ENCODE measurements at regions not wholly inside any gene's neighbourhood (a gene's known extent, or its start where the extent isn't known, plus 50 kb on each side); places are given as distances from the start of the nearest gene placed in this dataset.

GRCh38 chr11:21912285-21912684 lies 280.6 kb upstream of the ANO5 start:
- intact Hi-C loops (cut with DNase I) = loop anchor here in 1 of 10 donors (10.0 kb wide), 1 partner anchor 63 kb away; no protein-coding TSS in a partner anchor
- Histone ChIP-seq H3K4me1 (peaks cover 0 to 15% (median 0%) of the 10 kb centered on the region in 9 donors), H3K27me3 (no peaks in the 10 kb centered on the region), H3K27ac (no peak overlapping the region), H3K36me3 (no peaks in the 10 kb centered on the region), H3K4me3 (no peak overlapping the region), H3K9me3 (peaks cover 0 to 16% (median 0%) of the 10 kb centered on the region in 11 donors)
- WGBS, 2 donors = 92 to 94% methylated on average over 1 of the region's 1 CpG
- no peak for TF ChIP-seq CTCF (IDR thresholded peaks at IDR 0.05)
- DNase-seq (no peak), ATAC-seq (peak in 1 of 8 donors; percentile 29)

- Histone ChIP-seq H3K4me3 (no peak overlapping the region), H3K27ac (no peak overlapping the region), H3K27me3 (no peaks in the 10 kb centered on the region), H3K9me3 (peaks cover 0 to 3% (median 0%) of the 10 kb centered on the region in 11 donors), H3K4me1 (no peaks in the 10 kb centered on the region), H3K36me3 (no peaks in the 10 kb centered on the region)
- WGBS, 2 donors = 75 to 83% methylated on average over 1 of the region's 1 CpG
- no peak for TF ChIP-seq CTCF (IDR thresholded peaks at IDR 0.05)
- no peak for DNase-seq
- no peak for ATAC-seq
- intact Hi-C loops (cut with DNase I) = no loop called here
Observed at GRCh38 chr11:21921151-21921550, 271.7 kb upstream of the ANO5 start.

GRCh38 chr11:21924262-21924661 lies 268.6 kb upstream of the ANO5 start:
- 40 to 47% methylated on average over 1 of the region's 1 CpG for WGBS, 2 donors
- Histone ChIP-seq H3K27me3 (no peaks in the 10 kb centered on the region), H3K27ac (no peak overlapping the region), H3K4me3 (no peak overlapping the region), H3K36me3 (no peaks in the 10 kb centered on the region), H3K9me3 (no peaks in the 10 kb centered on the region), H3K4me1 (no peaks in the 10 kb centered on the region)
- ATAC-seq (no peak), DNase-seq (no peak)
- no peak for TF ChIP-seq CTCF (IDR thresholded peaks at IDR 0.05)
- intact Hi-C loops (cut with DNase I) = no loop called here

- Histone ChIP-seq H3K27me3 (no peaks in the 10 kb centered on the region), H3K36me3 (no peaks in the 10 kb centered on the region), H3K9me3 (no peaks in the 10 kb centered on the region), H3K27ac (no peak overlapping the region), H3K4me3 (no peak overlapping the region), H3K4me1 (no peaks in the 10 kb centered on the region)
- no peak for TF ChIP-seq CTCF (IDR thresholded peaks at IDR 0.05)
- WGBS, 2 donors = 51 to 60% methylated on average over 3 of the region's 3 CpGs
- intact Hi-C loops (cut with DNase I) = no loop called here
- DNase-seq (no peak), ATAC-seq (no peak)
Observed at GRCh38 chr11:21927628-21928027, 265.3 kb upstream of the ANO5 start.
